WTC11 (cell line): ENCODE measurements at regions not wholly inside any gene's neighbourhood (a gene's known extent, or its start where the extent isn't known, plus 50 kb on each side); places are given as distances from the start of the nearest gene placed in this dataset.

Experiments used
- CDX4 ChIP-seq: fragments of 250-450 bp; sonication (Bioruptor Pico); IDR thresholded peaks from 2 replicates; pipeline ENCODE4 v1.9.0; 2021; ENCODE audit warnings: moderate library complexity, mild to moderate bottlenecking, inconsistent platforms, borderline replicate concordance
- CREB1 ChIP-seq: sonication (generic); formaldehyde crosslinking; IDR thresholded peaks from 2 replicates; pipeline ENCODE4 v1.8.0; 2023; ENCODE audit warnings: mild to moderate bottlenecking, missing genetic modification reagents
- CTCF ChIP-seq: fragments of 200-600 bp; IDR thresholded peaks from 2 replicates; pipeline ENCODE4 v1.8.0; 2022; ENCODE audit warnings: antibody characterized with exemption
- SMAD3 ChIP-seq: sonication (generic); formaldehyde crosslinking; IDR thresholded peaks from 2 replicates; pipeline ENCODE4 v1.8.0; 2022; ENCODE audit warnings: missing genetic modification reagents, mild to moderate bottlenecking, borderline replicate concordance
- TCF7 ChIP-seq: sonication (generic); formaldehyde crosslinking; IDR thresholded peaks from 2 replicates; pipeline ENCODE4 v1.8.0; 2022; ENCODE audit warnings: mild to moderate bottlenecking, low read depth, missing genetic modification reagents, moderate library complexity
- ZNF232 ChIP-seq: sonication (generic); formaldehyde crosslinking; IDR thresholded peaks from 2 replicates; pipeline ENCODE4 v1.8.0; 2022; ENCODE audit warnings: mild to moderate bottlenecking, missing genetic modification reagents
- TF ChIP-seq, protein P1 (sequence below): sonication (generic); formaldehyde crosslinking; IDR thresholded peaks from 2 replicates; pipeline ENCODE4 v1.8.0; 2022; ENCODE audit warnings: missing genetic modification reagents
- TF ChIP-seq, protein P2 (sequence below): sonication (generic); formaldehyde crosslinking; IDR thresholded peaks from 2 replicates; pipeline ENCODE4 v1.8.0; 2022; ENCODE audit warnings: mild to moderate bottlenecking, missing genetic modification reagents

DNA sequence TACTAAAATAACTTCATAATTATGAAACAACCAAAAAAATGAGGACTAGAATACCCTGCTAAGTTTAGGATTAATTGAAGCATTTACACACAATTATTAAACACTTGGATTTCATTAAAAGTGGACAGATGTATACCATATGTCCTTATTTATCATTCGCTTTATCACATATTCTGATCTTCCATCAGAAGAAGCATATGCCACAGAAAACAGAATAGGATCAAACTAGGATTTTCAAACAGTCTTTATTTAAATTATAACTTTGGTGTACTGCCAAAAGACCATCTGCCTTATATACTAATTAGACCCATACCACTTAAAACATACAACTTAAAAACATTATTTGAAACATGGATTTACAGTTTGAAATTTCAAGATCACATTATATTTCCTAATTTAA is 727.1 kb upstream of the KLHL1 start:
- TF ChIP-seq TCF7 (CRISPR knock-in tag) (no peak), ZNF232 (CRISPR knock-in tag) (no peak), CTCF (no peak), CDX4 (no peak), SMAD3 (CRISPR knock-in tag) (no peak), CREB1 (no peak)
- TF ChIP-seq, protein P1, sequence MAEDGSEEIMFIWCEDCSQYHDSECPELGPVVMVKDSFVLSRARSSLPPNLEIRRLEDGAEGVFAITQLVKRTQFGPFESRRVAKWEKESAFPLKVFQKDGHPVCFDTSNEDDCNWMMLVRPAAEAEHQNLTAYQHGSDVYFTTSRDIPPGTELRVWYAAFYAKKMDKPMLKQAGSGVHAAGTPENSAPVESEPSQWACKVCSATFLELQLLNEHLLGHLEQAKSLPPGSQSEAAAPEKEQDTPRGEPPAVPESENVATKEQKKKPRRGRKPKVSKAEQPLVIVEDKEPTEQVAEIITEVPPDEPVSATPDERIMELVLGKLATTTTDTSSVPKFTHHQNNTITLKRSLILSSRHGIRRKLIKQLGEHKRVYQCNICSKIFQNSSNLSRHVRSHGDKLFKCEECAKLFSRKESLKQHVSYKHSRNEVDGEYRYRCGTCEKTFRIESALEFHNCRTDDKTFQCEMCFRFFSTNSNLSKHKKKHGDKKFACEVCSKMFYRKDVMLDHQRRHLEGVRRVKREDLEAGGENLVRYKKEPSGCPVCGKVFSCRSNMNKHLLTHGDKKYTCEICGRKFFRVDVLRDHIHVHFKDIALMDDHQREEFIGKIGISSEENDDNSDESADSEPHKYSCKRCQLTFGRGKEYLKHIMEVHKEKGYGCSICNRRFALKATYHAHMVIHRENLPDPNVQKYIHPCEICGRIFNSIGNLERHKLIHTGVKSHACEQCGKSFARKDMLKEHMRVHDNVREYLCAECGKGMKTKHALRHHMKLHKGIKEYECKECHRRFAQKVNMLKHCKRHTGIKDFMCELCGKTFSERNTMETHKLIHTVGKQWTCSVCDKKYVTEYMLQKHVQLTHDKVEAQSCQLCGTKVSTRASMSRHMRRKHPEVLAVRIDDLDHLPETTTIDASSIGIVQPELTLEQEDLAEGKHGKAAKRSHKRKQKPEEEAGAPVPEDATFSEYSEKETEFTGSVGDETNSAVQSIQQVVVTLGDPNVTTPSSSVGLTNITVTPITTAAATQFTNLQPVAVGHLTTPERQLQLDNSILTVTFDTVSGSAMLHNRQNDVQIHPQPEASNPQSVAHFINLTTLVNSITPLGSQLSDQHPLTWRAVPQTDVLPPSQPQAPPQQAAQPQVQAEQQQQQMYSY (CRISPR knock-in tag), result no peak
- TF ChIP-seq, protein P2, sequence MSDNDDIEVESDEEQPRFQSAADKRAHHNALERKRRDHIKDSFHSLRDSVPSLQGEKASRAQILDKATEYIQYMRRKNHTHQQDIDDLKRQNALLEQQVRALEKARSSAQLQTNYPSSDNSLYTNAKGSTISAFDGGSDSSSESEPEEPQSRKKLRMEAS (CRISPR knock-in tag), result no peak
